Hepatic stellate cell (primary cell): ENCODE measurements at regions not wholly inside any gene's neighbourhood (a gene's known extent, or its start where the extent isn't known, plus 50 kb on each side); places are given as distances from the start of the nearest gene placed in this dataset.
"Not testable (repeated sequence)": the region's sequence is repeated elsewhere in the genome, so short reads cannot be mapped to it uniquely, and the experiment has no call there.

ENCODE experiments used
- DNase-seq: peaks from one replicate; pipeline ENCODE4 v3.0.0; 2011; ENCODE audit warnings: low spot score

GRCh38 chr12:72162875-72163274, 109.3 kb upstream of the TRHDE start:
- no peak for DNase-seq

DNA sequence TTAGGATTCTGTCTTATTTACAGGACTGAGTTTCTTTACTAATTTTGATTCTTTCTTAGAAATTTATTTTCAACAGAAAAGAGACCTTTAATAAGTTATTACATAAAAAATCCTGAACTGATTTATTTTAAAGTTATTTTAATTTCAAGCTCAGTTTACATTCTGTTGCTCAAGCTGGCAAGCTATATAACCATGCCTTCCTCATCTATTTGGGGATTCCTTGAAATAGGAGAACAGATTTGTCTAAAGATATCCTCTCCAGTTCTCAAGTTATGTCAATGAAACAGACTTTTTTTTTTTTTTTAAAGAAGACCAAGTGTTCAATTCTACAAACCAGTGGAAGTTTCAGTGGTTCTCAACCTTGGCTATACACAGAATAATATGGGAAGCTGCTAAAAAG, 103.3 kb upstream of the TRHDE start:
- DNase-seq, result no peak

GRCh38 chr12:72173974-72174373, 98.2 kb upstream of the TRHDE start:
- no peak for DNase-seq

DNA sequence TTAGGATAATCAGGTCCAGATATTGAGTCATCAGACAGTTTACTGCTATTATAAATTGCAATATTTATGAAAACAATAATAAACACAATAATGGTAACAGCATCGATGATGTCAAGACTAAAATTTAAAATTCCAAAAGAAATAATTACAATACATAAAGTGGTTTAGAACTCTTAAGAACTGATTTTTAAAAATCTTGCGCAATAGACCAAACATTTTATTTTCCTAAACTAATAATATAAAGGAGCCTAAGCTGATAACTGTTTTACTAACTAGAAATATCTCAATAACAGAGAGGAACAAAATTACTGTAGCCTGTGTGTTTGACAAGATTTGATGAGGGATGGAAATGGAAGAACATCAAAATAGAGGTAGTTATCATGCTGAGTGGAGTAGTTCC, 93.9 kb upstream of the TRHDE start:
- no peak for DNase-seq

DNA sequence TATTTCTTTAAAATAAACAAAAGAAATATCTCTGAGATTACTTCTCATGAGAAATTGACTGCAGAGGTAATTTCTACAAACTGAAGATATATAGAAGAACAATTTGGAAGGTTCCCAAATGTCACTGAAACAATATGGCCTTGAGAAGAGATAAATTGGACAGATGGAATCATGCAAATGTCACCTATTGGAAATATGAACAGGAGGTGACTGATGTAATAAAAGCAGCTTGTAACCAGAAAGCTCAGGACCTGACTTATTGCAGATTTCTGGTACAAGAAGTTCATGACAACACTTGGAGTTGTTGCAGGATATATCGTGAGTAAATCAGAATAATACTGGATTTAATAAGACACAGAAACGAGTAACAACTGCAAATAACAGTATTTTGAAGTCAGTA, 93.3 kb upstream of the TRHDE start:
- DNase-seq, result no peak

DNA sequence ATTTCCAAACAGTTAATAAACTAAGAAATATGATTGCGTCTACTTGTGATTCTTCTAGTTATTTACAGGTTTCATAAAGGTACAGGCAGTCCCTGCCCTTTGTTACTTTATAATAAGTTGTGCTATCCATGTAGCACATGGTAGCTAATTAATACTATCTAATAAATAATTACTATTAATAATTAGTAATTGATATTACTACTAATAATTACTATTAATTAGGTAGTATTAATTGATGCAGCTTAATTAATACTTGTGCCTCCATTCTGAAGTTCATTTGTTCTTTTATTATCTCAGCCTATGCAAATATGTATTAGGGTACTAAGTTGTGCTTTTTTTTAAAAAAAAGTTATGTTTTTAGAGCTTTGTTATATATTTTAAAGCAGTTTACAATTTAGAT, 92.3 kb upstream of the TRHDE start:
- DNase-seq, result no peak

DNA sequence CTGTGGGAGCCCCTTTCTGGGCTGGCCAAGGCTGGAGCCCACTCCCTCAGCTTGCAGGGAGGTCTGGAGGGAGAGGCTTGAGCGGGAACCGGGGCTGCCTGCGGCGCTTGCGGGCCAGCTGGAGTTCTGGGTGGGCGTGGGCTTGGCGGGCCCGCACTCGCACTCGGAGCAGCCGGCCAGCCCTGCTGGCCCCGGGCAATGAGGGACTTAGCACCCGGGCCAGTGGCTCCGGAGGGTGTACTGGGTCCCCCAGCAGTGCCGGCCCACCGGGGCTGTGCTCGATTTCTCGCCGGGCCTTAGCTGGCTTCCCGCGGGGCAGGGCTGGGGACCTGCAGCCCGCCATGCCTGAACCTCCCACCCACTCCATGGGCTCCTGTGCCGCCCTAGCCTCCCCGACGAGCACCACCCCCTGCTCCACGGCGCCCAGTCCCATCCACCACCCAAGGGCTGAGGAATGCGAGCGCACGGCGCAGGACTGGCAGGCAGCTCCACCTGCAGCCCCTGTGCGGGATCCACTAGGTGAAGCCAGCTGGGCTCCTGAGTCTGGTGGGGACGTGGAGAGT, 87.1 kb upstream of the TRHDE start:
- DNase-seq, result not testable (repeated sequence)

DNA sequence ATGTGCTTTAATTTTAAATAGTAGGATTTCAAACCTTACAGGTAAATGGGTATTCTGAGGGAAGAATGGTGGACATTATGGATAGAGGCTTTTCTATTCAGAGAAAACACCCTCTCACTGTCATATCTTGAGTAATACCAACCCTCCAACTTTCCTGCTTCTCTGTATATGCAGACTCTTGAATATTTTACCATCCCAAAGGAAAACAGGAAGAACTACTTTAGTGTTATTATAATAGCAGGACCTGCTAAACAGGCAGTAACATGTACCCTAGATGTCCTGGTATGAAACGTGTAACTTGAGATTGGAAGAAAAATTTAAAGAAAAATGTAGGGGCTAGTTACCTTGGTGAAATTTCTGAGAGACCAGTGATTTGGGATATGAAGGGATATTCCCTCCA, 82.9 kb upstream of the TRHDE start:
- DNase-seq, result no peak

- no peak for DNase-seq
Measured at GRCh38 chr12:72191761-72192160, 80.4 kb upstream of the TRHDE start.

DNA sequence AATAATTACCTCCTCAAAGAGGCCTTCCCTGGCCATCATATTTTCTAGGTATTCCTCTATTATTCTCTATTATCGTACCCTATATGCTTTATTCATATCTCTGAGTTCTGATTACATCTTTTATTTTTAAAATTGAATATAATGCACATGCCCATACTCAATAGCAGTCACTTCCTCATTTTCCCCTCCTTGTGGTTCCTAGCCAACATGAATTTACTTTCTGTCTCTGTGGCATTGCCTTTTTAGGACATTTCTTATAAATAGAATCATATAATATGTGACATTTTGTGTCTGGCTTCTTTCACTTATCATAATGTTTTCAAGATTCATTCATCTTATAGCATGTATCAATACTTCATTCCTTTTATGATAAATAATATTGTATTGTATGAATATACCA, 74.4 kb upstream of the TRHDE start:
- DNase-seq, result no peak

- no peak for DNase-seq
Measured at GRCh38 chr12:72201457-72201856, 70.7 kb upstream of the TRHDE start.

- no peak for DNase-seq
Measured at GRCh38 chr12:72203764-72204335, 68.3 kb upstream of the TRHDE start.

GRCh38 chr12:72207079-72207478, 65.1 kb upstream of the TRHDE start:
- DNase-seq, result no peak

- DNase-seq, result no peak
Measured at GRCh38 chr12:72207486-72208409, 64.4 kb upstream of the TRHDE start.

DNA sequence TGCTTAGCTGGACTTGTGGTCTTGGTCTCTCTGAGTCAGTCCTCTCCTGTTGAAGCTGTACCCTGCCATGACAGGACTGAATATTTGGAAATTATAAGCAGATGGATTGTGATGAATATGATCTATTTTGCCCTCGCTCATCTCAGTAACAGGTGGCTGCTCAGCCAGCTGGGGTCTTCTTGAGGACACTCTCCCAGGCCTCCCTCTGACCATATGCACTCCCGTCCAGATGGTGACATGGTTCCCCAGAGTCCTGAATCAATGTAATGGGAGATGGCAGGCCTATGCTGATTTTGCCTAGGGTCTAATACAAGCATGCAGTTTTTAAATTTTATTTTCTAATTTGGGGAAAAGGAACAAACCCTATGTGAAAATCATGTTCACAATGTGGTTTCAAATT, 63.1 kb upstream of the TRHDE start:
- no peak for DNase-seq

DNA sequence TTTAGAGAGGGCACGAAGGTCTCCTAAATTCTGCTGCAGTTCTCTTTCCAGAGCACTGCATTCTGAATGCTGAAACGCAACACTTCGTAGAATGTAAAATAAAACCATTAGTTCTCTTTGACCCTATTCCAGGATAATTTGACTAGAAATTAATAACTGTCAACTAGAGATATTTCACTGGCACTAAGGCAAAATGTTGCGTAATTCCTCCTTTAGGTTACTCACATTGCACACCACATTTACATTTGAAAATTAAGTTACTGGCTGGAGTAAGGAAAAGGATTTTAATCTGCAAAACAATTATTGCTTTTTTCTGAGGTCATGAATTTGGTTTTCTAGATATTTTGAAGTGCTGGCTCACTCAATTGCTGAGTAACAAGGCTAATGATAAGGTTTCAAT, 58.0 kb upstream of the TRHDE start:
- no peak for DNase-seq

- DNase-seq, result not testable (repeated sequence)
Measured at GRCh38 chr12:72215287-72215686, 56.9 kb upstream of the TRHDE start.

- DNase-seq, result no peak
Measured at GRCh38 chr12:72219937-72220336, 52.2 kb upstream of the TRHDE start.
